GM23248 (cell line): ENCODE measurements at regions not wholly inside any gene's neighbourhood (a gene's known extent, or its start where the extent isn't known, plus 50 kb on each side); places are given as distances from the start of the nearest gene placed in this dataset.

Experiments
- DNase-seq: peaks from one replicate; pipeline ENCODE4 v3.0.0-alpha.2; 2015
- H2AFZ ChIP-seq: fragments of 200-600 bp; sonication (generic); 2 replicates; pipeline ENCODE4 v1.6.1; 2016; ENCODE audit warnings: antibody characterized with exemption
- H3F3A ChIP-seq: fragments of 200-600 bp; sonication (generic); 2 replicates; pipeline ENCODE4 v1.6.1; 2016; ENCODE audit warnings: mild to moderate bottlenecking, antibody characterized with exemption, mixed run types; ENCODE audit not compliant: insufficient read depth
- H3K27ac ChIP-seq: fragments of 200-600 bp; sonication (generic); 2 replicates; pipeline ENCODE4 v1.5.1; 2016; ENCODE audit warnings: mild to moderate bottlenecking
- H3K27me3 ChIP-seq: fragments of 200-600 bp; sonication (generic); replicated peaks from 2 replicates; pipeline ENCODE4 v1.6.1; 2016; ENCODE audit warnings: mild to moderate bottlenecking; ENCODE audit not compliant: insufficient read depth
- H3K36me3 ChIP-seq: fragments of 200-600 bp; sonication (generic); 2 replicates; pipeline ENCODE4 v1.6.1; 2016; ENCODE audit warnings: low read depth, mild to moderate bottlenecking
- H3K4me1 ChIP-seq: fragments of 200-600 bp; sonication (generic); 2 replicates; pipeline ENCODE4 v1.6.1; 2016; ENCODE audit warnings: mild to moderate bottlenecking; ENCODE audit not compliant: insufficient read depth
- H3K4me2 ChIP-seq: fragments of 200-600 bp; sonication (generic); one replicate; pipeline ENCODE4 v1.6.1; 2016; ENCODE audit warnings: mild to moderate bottlenecking; ENCODE audit not compliant: unreplicated experiment
- H3K4me3 ChIP-seq: fragments of 200-600 bp; sonication (generic); 2 replicates; pipeline ENCODE4 v1.5.1; 2016; ENCODE audit warnings: mild to moderate bottlenecking
- H3K79me2 ChIP-seq: fragments of 200-600 bp; sonication (generic); 2 replicates; pipeline ENCODE4 v1.6.1; 2016; ENCODE audit warnings: mild to moderate bottlenecking; ENCODE audit not compliant: insufficient read depth
- H3K9ac ChIP-seq: fragments of 200-600 bp; sonication (generic); 2 replicates; pipeline ENCODE4 v1.6.1; 2016; ENCODE audit warnings: mild to moderate bottlenecking
- H3K9me2 ChIP-seq: fragments of 200-600 bp; sonication (generic); 2 replicates; pipeline ENCODE4 v1.6.1; 2016; ENCODE audit warnings: mixed run types, mild to moderate bottlenecking, moderate library complexity; ENCODE audit not compliant: insufficient read depth
- H3K9me3 ChIP-seq: fragments of 200-600 bp; sonication (generic); one replicate; pipeline ENCODE4 v1.6.1; 2017; ENCODE audit warnings: low read depth
- H4K20me1 ChIP-seq: fragments of 200-600 bp; sonication (generic); 2 replicates; pipeline ENCODE4 v1.6.0; 2016; ENCODE audit not compliant: insufficient read depth
- EZH2 ChIP-seq: fragments of 200-600 bp; sonication (generic); IDR thresholded peaks from 2 replicates; pipeline ENCODE4 v1.6.1; 2018; ENCODE audit warnings: antibody characterized with exemption, mild to moderate bottlenecking; ENCODE audit not compliant: insufficient read depth, poor library complexity, severe bottlenecking
- EZH2phosphoT487 ChIP-seq: fragments of 200-600 bp; sonication (generic); IDR thresholded peaks from 2 replicates; pipeline ENCODE4 v1.6.1; 2018; ENCODE audit warnings: antibody characterized with exemption, moderate library complexity, mild to moderate bottlenecking, low read depth; ENCODE audit not compliant: insufficient read depth
- WGBS, 2 experiments: methylation state at CpG; one replicate each; pipeline ENCODE4 v1.1.6; 2015 to 2017; ENCODE audit warnings: low lambda C conversion rate in 2 of 2, low coverage in 1 of 2; ENCODE audit errors: missing lambda C conversion rate in 2 of 2; 5-methylcytosine and 5-hydroxymethylcytosine counted together
- in situ Hi-C: fragments of 300-500 bp; cut with MboI; formaldehyde crosslinking; loops from 2 replicates; pipeline ENCODE4 v1.15.0; 2020

DNA sequence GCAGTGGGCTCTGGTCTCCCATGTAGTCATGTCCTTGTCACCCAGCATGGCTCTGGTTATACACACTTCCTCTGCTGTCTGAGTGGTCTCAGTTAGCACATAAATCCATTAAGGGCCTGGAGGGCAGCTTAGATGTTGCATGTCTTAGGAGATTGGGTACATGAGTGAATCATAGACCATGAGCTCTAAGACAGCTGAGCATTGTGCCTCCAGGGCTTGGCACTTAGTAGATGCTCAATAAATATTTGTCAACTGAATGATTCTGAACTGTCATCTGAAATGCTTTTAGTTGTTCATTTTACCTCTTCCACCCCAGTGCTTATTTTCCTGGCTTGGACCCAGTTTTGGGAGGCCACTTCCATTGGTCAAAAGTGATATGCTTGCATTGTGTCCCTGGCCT, 135.6 kb downstream of the BOD1 start:
- in situ Hi-C loops, result no loop called here
- Histone ChIP-seq H3K4me3 (no peak overlapping the region), H3K4me2 (no peak overlapping the region), H3K27ac (no peak overlapping the region), H3F3A (peaks cover 10% of the 10 kb centered on the region), H3K9ac (no peak overlapping the region), H3K9me2 (no peaks in the 10 kb centered on the region), H3K27me3 (no peaks in the 10 kb centered on the region), H3K79me2 (no peaks in the 10 kb centered on the region), H4K20me1 (no peaks in the 10 kb centered on the region), H3K9me3 (no peaks in the 10 kb centered on the region), H3K36me3 (no peaks in the 10 kb centered on the region), H3K4me1 (peaks cover 14% of the 10 kb centered on the region), H2AFZ (no peak overlapping the region)
- TF ChIP-seq EZH2 (no peak), EZH2phosphoT487 (no peak)
- no peak for DNase-seq

DNA sequence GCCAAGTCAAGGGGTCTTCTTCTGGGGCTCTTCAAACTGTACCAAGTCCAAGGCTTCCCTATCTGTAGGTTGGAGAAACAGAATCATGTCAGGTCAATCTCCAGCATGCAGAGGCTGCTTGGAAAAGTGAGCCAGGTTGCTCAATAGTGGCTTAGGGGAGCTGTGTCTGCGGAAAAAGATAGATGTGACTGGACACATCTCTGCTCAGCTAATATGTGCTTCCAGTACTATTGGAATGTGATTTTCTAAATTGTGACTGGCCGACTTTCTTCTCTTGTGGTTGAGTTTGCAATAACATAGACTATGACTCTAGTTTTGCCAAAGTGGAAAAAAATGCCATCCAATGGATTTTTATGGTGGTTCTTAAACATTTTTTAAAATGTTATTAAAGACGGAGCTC, 136.7 kb downstream of the BOD1 start:
- H3K36me3 ChIP-seq, result no peaks in the 10 kb centered on the region
- no peak overlapping the region for H2AFZ ChIP-seq
- H3K79me2 ChIP-seq, result no peaks in the 10 kb centered on the region
- H4K20me1 ChIP-seq, result no peaks in the 10 kb centered on the region
- H3K4me1 ChIP-seq, result peaks cover 24% of the 10 kb centered on the region
- H3K4me3 ChIP-seq, result no peak overlapping the region
- in situ Hi-C loops, result no loop called here
- peaks cover 20% of the 10 kb centered on the region for H3F3A ChIP-seq
- TF ChIP-seq EZH2 (no peak), EZH2phosphoT487 (no peak)
- H3K9me2 ChIP-seq, result no peaks in the 10 kb centered on the region
- H3K27ac ChIP-seq, result no peak overlapping the region
- no peak overlapping the region for H3K4me2 ChIP-seq
- no peak for DNase-seq
- H3K27me3 ChIP-seq, result no peaks in the 10 kb centered on the region
- 67 to 75% methylated on average over 3 of the region's 3 CpGs for WGBS, 2 experiments
- H3K9ac ChIP-seq, result no peak overlapping the region
- no peaks in the 10 kb centered on the region for H3K9me3 ChIP-seq

DNA sequence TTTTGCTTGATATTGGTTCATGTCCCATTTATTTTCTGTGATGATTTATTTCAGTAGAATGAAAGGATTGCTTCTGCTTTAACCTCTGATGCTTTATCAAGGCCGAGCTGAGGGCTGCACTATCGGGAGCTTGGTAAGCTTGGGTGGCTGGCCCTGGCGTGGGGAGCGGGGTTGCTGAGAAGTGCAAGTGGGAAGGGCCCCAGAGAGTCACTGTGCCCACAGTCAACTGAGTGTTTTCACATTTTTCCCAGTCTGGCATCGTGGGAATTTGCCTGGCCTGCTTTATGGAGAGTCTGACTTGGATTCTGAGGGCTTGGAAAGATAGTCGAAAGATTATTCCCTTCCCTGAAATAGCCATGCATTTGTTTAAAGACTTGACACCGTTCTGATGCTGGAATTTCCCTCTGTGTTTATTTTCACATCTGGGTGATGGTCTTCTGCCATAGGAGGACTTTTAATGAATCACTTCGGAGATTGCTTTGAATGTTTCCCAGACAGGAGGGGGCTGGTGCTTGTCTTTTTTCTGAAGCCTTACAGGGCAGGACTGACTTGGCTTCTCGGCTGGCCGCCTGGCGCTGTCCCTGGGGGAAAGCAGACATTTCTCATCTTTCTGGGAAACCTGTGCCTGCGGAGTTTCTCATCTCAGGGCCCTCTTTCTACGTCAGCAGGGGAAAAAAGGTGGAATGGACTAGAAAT, 139.0 kb downstream of the BOD1 start:
- no peak for TF ChIP-seq EZH2phosphoT487
- no peak for TF ChIP-seq EZH2
- peak overlapping the region; percentile 22 for H2AFZ ChIP-seq
- no peaks in the 10 kb centered on the region for H3K9me2 ChIP-seq
- H3F3A ChIP-seq, result peaks cover 42% of the 10 kb centered on the region
- no peaks in the 10 kb centered on the region for H3K79me2 ChIP-seq
- WGBS, 2 experiments, result 18 to 21% methylated on average over 13 of the region's 13 CpGs
- peaks cover 46% of the 10 kb centered on the region for H3K4me1 ChIP-seq
- peak overlapping the region; percentile 62 for H3K9ac ChIP-seq
- H3K27me3 ChIP-seq, result no peaks in the 10 kb centered on the region
- H3K9me3 ChIP-seq, result no peaks in the 10 kb centered on the region
- in situ Hi-C loops, result no loop called here
- no peak overlapping the region for H3K4me3 ChIP-seq
- peak overlapping the region; percentile 69 for H3K27ac ChIP-seq
- H3K36me3 ChIP-seq, result no peaks in the 10 kb centered on the region
- H3K4me2 ChIP-seq, result peak overlapping the region; percentile 28
- peak; percentile 82 for DNase-seq
- H4K20me1 ChIP-seq, result no peaks in the 10 kb centered on the region

DNA sequence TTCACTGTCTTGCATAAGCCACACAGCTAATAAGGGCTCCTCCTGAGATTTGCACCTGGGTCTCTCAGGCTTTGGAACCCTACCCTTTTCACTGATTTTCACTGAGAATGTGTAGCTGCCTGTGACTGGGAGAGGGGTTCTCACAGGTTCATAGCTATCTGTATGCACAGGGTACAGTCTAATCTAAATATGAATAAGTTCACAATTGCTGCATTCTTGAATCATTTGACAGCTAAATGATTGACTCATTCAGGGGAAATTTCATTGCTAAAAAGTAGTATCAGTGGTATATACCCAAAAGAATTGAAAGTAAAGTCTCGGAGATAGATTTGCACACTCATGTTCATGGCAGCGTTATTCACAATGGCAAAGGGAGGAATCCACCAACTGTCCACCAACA, 140.7 kb downstream of the BOD1 start:
- no peak overlapping the region for H3K4me3 ChIP-seq
- DNase-seq, result no peak
- H3K9ac ChIP-seq, result 0 out of 2 replicates have a peak overlapping the region, but pooled peaks have one; percentile 32
- H3K9me3 ChIP-seq, result no peaks in the 10 kb centered on the region
- peak overlapping the region; percentile 77 for H3K27ac ChIP-seq
- H3K9me2 ChIP-seq, result no peaks in the 10 kb centered on the region
- no peaks in the 10 kb centered on the region for H3K79me2 ChIP-seq
- H3K4me2 ChIP-seq, result peak overlapping the region; percentile 38
- no peaks in the 10 kb centered on the region for H3K27me3 ChIP-seq
- peaks cover 53% of the 10 kb centered on the region for H3F3A ChIP-seq
- no peaks in the 10 kb centered on the region for H4K20me1 ChIP-seq
- 95 to 96% methylated on average over 2 of the region's 2 CpGs for WGBS, 2 experiments
- H2AFZ ChIP-seq, result no peak overlapping the region
- H3K36me3 ChIP-seq, result no peaks in the 10 kb centered on the region
- H3K4me1 ChIP-seq, result peaks cover 56% of the 10 kb centered on the region
- in situ Hi-C loops, result no loop called here
- TF ChIP-seq EZH2phosphoT487, result no peak
- TF ChIP-seq EZH2, result no peak
